Activated T-helper 1 cell treated with anti-CD3 and anti-CD28 coated beads, Interleukin-12 subunit alpha, Interleukin-12 subunit beta, Interleukin-2, Interleukin-4 antibody, amounts not matched to agents 30 ng/mL and 10 ng/mL and 1 ng/mL, durations not matched to agents 14 hours and 24 hours and 36 hours (primary cell): ENCODE measurements at regions not wholly inside any gene's neighbourhood (a gene's known extent, or its start where the extent isn't known, plus 50 kb on each side); places are given as distances from the start of the nearest gene placed in this dataset.

Experiments used
- DNase-seq: peaks from one replicate; pipeline ENCODE4 v3.0.0; 2021; ENCODE audit warnings: low spot score
- H3K27ac Mint-ChIP-seq: one replicate; pipeline ENCODE4 v1.8.0; 2021; ENCODE audit warnings: mild to moderate bottlenecking, mixed read lengths
- H3K27me3 Mint-ChIP-seq: one replicate; pipeline ENCODE4 v1.8.0; 2022; ENCODE audit warnings: mild to moderate bottlenecking, moderate library complexity, mixed read lengths; ENCODE audit not compliant: insufficient read depth
- H3K36me3 Mint-ChIP-seq: one replicate; pipeline ENCODE4 v1.8.0; 2021; ENCODE audit warnings: low read depth, mixed read lengths
- H3K4me1 Mint-ChIP-seq: one replicate; pipeline ENCODE4 v1.8.0; 2021; ENCODE audit warnings: low read depth, mixed read lengths
- H3K4me3 Mint-ChIP-seq: one replicate; pipeline ENCODE4 v1.8.0; 2021; ENCODE audit warnings: mild to moderate bottlenecking, moderate library complexity, mixed read lengths
- H3K9me3 Mint-ChIP-seq: one replicate; pipeline ENCODE4 v1.8.0; 2021; ENCODE audit warnings: mixed read lengths
- intact Hi-C: fragments of 100-400 bp; cut with micrococcal nuclease; formaldehyde crosslinking; loops from one replicate; pipeline ENCODE4 v1.15.1; 2024

GRCh38 chr13:84208246-84208910 is 326.1 kb upstream of the SLITRK1 start:
- H3K4me3 Mint-ChIP-seq, result no peak overlapping the region
- peaks cover 3% of the 10 kb centered on the region for H3K9me3 Mint-ChIP-seq
- no peaks in the 10 kb centered on the region for H3K4me1 Mint-ChIP-seq
- intact Hi-C loops, result no loop called here
- H3K27me3 Mint-ChIP-seq, result no peaks in the 10 kb centered on the region
- DNase-seq, result no peak
- H3K36me3 Mint-ChIP-seq, result no peaks in the 10 kb centered on the region
- no peak overlapping the region for H3K27ac Mint-ChIP-seq

- DNase-seq, result no peak
- Mint-ChIP-seq H3K4me3 (no peak overlapping the region), H3K27me3 (no peaks in the 10 kb centered on the region), H3K27ac (no peak overlapping the region), H3K4me1 (no peaks in the 10 kb centered on the region), H3K36me3 (no peaks in the 10 kb centered on the region), H3K9me3 (peaks cover 3% of the 10 kb centered on the region)
- intact Hi-C loops, result no loop called here
Observed at GRCh38 chr13:84207509-84207908, 325.2 kb upstream of the SLITRK1 start.

GRCh38 chr13:84200971-84201370 is 318.7 kb upstream of the SLITRK1 start:
- DNase-seq, result no peak
- intact Hi-C loops, result no loop called here
- Mint-ChIP-seq H3K9me3 (peaks cover 7% of the 10 kb centered on the region), H3K4me3 (no peak overlapping the region), H3K36me3 (no peaks in the 10 kb centered on the region), H3K4me1 (no peaks in the 10 kb centered on the region), H3K27ac (no peak overlapping the region), H3K27me3 (no peaks in the 10 kb centered on the region)

GRCh38 chr13:84192125-84192524 is 309.9 kb upstream of the SLITRK1 start:
- no peak for DNase-seq
- H3K4me3 Mint-ChIP-seq, result no peak overlapping the region
- H3K9me3 Mint-ChIP-seq, result peaks cover 2% of the 10 kb centered on the region
- H3K4me1 Mint-ChIP-seq, result no peaks in the 10 kb centered on the region
- no peak overlapping the region for H3K27ac Mint-ChIP-seq
- H3K27me3 Mint-ChIP-seq, result no peaks in the 10 kb centered on the region
- H3K36me3 Mint-ChIP-seq, result no peaks in the 10 kb centered on the region
- intact Hi-C loops, result no loop called here

- no peaks in the 10 kb centered on the region for H3K27me3 Mint-ChIP-seq
- intact Hi-C loops, result no loop called here
- no peaks in the 10 kb centered on the region for H3K4me1 Mint-ChIP-seq
- H3K27ac Mint-ChIP-seq, result no peak overlapping the region
- H3K4me3 Mint-ChIP-seq, result no peak overlapping the region
- H3K36me3 Mint-ChIP-seq, result no peaks in the 10 kb centered on the region
- no peak for DNase-seq
- no peaks in the 10 kb centered on the region for H3K9me3 Mint-ChIP-seq
Observed at GRCh38 chr13:84191139-84191538, 308.9 kb upstream of the SLITRK1 start.

- Mint-ChIP-seq H3K4me1 (no peaks in the 10 kb centered on the region), H3K36me3 (no peaks in the 10 kb centered on the region), H3K9me3 (peaks cover 3% of the 10 kb centered on the region), H3K4me3 (no peak overlapping the region), H3K27ac (no peak overlapping the region), H3K27me3 (no peaks in the 10 kb centered on the region)
- intact Hi-C loops, result no loop called here
- no peak for DNase-seq
Observed at GRCh38 chr13:84187626-84188025, 305.4 kb upstream of the SLITRK1 start.

GRCh38 chr13:84139561-84140158 is 257.4 kb upstream of the SLITRK1 start:
- Mint-ChIP-seq H3K4me3 (no peak overlapping the region), H3K27me3 (peaks cover 2% of the 10 kb centered on the region), H3K27ac (no peak overlapping the region), H3K36me3 (no peaks in the 10 kb centered on the region), H3K9me3 (no peaks in the 10 kb centered on the region), H3K4me1 (peaks cover 19% of the 10 kb centered on the region)
- no peak for DNase-seq
- intact Hi-C loops, result loop anchor here (5.0 kb wide), 1 partner anchor 262 kb away; no protein-coding TSS in a partner anchor

- H3K27ac Mint-ChIP-seq, result peak overlapping the region; percentile 37
- no peaks in the 10 kb centered on the region for H3K9me3 Mint-ChIP-seq
- no peaks in the 10 kb centered on the region for H3K27me3 Mint-ChIP-seq
- no peaks in the 10 kb centered on the region for H3K36me3 Mint-ChIP-seq
- peaks cover 19% of the 10 kb centered on the region for H3K4me1 Mint-ChIP-seq
- H3K4me3 Mint-ChIP-seq, result peak overlapping the region; percentile 60
- intact Hi-C loops, result loop anchor here (5.0 kb wide), 1 partner anchor 260 kb away; no protein-coding TSS in a partner anchor
- peak; percentile 56 for DNase-seq
Observed at GRCh38 chr13:84137292-84137691, 255.0 kb upstream of the SLITRK1 start.

GRCh38 chr13:84136582-84136981 is 254.3 kb upstream of the SLITRK1 start:
- Mint-ChIP-seq H3K27me3 (no peaks in the 10 kb centered on the region), H3K4me1 (peaks cover 19% of the 10 kb centered on the region), H3K4me3 (peak overlapping the region; percentile 60), H3K36me3 (no peaks in the 10 kb centered on the region), H3K9me3 (no peaks in the 10 kb centered on the region), H3K27ac (peak overlapping the region; percentile 37)
- no peak for DNase-seq
- intact Hi-C loops, result loop anchor here (5.0 kb wide), 1 partner anchor 259 kb away; no protein-coding TSS in a partner anchor

GRCh38 chr13:84132491-84132890 is 250.2 kb upstream of the SLITRK1 start:
- intact Hi-C loops, result no loop called here
- no peak overlapping the region for H3K27ac Mint-ChIP-seq
- H3K4me3 Mint-ChIP-seq, result no peak overlapping the region
- H3K4me1 Mint-ChIP-seq, result peaks cover 17% of the 10 kb centered on the region
- H3K9me3 Mint-ChIP-seq, result no peaks in the 10 kb centered on the region
- no peak for DNase-seq
- H3K36me3 Mint-ChIP-seq, result no peaks in the 10 kb centered on the region
- H3K27me3 Mint-ChIP-seq, result no peaks in the 10 kb centered on the region

- Mint-ChIP-seq H3K4me3 (no peak overlapping the region), H3K27ac (no peak overlapping the region), H3K9me3 (no peaks in the 10 kb centered on the region)
Observed at GRCh38 chr13:84131249-84131648, 249.0 kb upstream of the SLITRK1 start.

GRCh38 chr13:84130495-84131114 is 248.3 kb upstream of the SLITRK1 start:
- DNase-seq, result no peak
- Mint-ChIP-seq H3K4me1 (no peaks in the 10 kb centered on the region), H3K9me3 (no peaks in the 10 kb centered on the region), H3K27ac (no peak overlapping the region), H3K27me3 (no peaks in the 10 kb centered on the region), H3K4me3 (no peak overlapping the region), H3K36me3 (no peaks in the 10 kb centered on the region)
- intact Hi-C loops, result no loop called here

More at GRCh38 chr13:84131249-84131648, 249.0 kb upstream of the SLITRK1 start:
- intact Hi-C loops, result no loop called here
- no peak for DNase-seq
- Mint-ChIP-seq H3K36me3 (no peaks in the 10 kb centered on the region), H3K4me1 (peaks cover 4% of the 10 kb centered on the region), H3K27me3 (no peaks in the 10 kb centered on the region)

GRCh38 chr13:84129966-84130365 is 247.7 kb upstream of the SLITRK1 start:
- no peak for DNase-seq
- no peaks in the 10 kb centered on the region for H3K27me3 Mint-ChIP-seq
- no peaks in the 10 kb centered on the region for H3K9me3 Mint-ChIP-seq
- intact Hi-C loops, result no loop called here
- H3K4me3 Mint-ChIP-seq, result no peak overlapping the region
- H3K27ac Mint-ChIP-seq, result no peak overlapping the region
- no peaks in the 10 kb centered on the region for H3K36me3 Mint-ChIP-seq
- no peaks in the 10 kb centered on the region for H3K4me1 Mint-ChIP-seq
